CD4-positive, alpha-beta T cell treated with Interleukin-6 for 4 hours (primary cell): ENCODE measurements at regions not wholly inside any gene's neighbourhood (a gene's known extent, or its start where the extent isn't known, plus 50 kb on each side); places are given as distances from the start of the nearest gene placed in this dataset.
"Not testable (repeated sequence)": the region's sequence is repeated elsewhere in the genome, so short reads cannot be mapped to it uniquely, and the experiment has no call there.

ENCODE experiments used
- DNase-seq: peaks from one replicate; pipeline ENCODE4 v3.0.0-alpha.2; 2020; ENCODE audit warnings: mixed read lengths

DNA sequence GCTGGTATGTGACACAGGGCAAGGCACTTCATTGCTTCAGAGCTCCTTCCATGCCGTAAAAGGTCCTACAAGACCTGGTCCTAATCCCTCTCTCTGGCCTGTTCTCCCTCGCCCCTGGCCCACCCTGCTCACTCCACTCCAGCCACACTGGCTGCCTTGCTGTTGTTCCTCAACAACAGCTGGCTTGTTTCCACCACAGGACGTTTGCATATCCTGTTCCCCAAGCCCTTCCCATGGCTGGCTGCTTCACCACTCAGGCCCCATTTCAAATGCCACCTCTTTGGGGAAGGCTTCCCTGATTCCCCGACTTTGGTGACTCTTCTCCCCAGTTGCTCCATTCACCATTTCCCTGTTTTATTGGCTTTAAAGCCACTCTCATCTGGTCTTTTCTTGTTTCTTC lies 129.1 kb upstream of the ALDH3B2 start:
- DNase-seq = not testable (repeated sequence)

DNA sequence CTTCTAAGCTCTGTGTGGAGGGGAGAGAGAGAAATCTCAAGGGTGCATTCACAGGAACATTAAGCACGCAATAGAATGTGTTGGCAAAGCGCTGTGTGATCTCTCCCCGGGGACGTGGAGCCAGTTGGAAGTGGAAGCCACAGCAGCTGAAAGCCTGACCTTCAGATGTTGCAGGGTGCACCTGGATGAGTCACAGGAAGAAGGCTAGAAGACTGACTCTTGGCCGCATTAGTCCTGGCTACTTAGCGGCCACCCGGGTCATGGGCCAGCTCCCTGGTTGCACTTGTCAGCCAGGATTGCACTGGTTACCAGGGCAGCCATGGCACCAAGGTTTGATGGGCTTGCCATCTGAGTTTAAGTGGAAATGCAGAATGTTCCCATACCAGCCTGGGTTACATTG lies 128.6 kb upstream of the ALDH3B2 start:
- DNase-seq = not testable (repeated sequence)

DNA sequence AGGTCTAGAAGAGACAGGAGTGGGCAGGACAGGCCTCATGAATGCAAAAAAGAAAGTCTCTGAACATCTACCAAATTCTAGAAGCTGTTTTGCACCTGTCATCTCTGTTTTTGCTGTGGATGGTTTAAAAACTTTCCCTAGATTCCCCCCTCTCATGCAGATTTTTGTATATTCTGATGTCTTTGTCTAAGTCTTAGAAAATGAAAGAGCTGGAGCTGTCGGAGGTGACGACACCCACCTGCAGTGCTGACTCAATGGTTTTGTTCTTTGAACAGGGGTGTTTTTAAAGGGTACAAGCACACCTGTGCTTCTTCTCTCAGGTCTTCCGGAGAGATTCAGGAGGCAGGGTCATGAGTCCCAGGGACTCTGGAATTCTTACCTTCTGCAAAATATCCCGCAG lies 128.2 kb upstream of the ALDH3B2 start:
- not testable (repeated sequence) for DNase-seq

- DNase-seq = not testable (repeated sequence)
Observed at GRCh38 chr11:67801397-67801796, 127.0 kb upstream of the ALDH3B2 start.

GRCh38 chr11:67800591-67800990 lies 126.2 kb upstream of the ALDH3B2 start:
- not testable (repeated sequence) for DNase-seq

DNA sequence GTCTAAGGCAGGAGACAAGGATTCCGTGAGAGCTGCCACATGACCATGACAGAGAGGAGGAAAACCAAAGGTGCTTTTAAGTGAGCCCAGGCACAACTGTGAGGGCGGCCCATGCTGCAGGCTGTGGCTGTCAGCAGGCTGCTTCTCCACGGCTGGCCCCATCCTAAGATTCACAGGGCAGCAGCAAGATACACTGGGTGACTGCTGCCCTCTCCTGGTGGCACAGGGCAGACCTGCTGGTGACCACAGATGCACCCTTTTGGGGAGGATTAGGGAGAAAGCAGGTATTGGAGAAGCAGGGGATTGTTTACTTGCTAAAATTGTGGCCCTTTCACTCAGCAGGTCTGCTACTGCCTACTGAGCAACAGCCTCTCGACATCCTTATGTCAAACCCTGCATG lies 125.4 kb upstream of the ALDH3B2 start:
- not testable (repeated sequence) for DNase-seq

DNA sequence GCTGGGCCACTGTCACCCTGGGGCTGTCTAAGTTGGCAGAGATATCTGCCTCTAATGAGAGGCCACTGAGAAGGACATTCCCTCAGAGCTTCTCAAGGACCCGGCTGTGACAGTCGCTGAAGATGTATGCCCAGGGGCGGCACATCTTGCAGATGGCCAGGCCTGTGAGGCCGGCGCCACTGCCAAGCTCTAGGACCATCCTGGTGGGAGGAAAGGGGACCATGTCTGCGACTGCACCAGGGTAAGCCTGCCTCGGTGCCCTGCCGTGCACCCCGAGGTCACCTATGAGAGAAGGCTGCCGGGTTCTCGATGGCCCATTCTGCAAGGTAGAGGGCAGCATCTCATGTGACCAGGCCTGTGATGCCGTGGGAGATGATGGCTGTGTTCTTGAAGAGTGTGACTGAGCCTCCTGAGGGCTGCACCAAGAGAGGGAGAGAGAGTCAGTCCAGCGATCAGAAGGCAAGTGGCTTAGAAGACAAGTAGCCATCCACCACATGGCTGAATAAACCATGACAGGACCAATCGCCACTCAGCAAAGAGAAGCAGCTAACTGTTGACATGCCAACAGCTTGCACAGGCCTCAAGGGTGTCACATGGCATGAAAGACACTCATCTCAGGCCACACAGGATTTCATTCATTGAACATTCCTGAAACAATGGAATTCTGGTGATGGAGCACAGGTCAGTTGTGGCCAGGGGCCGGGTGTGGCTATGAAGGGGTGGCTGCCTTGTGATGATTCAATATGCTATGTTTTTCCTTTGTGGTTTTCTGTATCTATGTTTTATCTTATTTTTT lies 123.5 kb upstream of the ALDH3B2 start:
- not testable (repeated sequence) for DNase-seq

DNA sequence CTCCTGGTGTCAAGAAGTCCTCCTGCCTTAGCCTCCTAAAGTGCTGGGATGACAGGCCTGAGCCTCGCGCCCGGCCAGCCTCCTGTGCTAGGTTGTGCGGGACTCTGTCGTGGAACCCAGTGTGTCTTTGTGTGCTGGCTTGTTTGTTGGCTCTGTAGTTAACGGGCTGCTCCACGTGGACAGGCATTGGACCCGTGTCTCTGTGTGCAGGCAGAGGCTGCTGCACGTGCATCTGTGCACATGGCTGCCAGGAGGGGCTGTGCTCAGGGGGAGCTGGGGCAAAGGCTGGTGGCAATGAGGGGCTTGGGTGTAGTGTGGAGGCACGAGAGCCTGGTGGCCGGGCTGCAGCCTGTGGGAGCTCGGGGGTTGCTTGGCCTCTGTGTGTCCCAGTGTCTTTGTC lies 121.3 kb upstream of the ALDH3B2 start:
- DNase-seq = no peak

DNA sequence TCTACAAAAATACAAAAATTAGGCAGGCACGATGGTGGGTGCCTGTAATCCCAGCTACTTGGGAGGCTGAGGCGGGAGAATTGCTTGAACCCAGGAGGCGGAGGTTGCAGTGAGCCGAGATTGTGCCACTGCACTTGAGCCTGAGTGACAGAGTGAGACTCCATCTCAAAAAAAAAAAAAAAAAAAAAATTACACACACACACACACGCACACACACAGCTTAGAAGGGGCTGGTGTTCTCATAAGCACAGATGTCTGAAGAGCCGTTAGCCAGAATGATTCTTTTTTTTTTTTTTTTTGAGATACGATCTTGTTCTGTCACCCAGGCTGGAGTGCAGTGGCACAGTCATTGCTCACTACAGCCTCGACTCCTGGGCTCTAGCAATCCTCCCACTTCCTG lies 119.3 kb upstream of the ALDH3B2 start:
- not testable (repeated sequence) for DNase-seq

GRCh38 chr11:67792273-67792990 lies 118.0 kb upstream of the ALDH3B2 start:
- DNase-seq = not testable (repeated sequence)

DNA sequence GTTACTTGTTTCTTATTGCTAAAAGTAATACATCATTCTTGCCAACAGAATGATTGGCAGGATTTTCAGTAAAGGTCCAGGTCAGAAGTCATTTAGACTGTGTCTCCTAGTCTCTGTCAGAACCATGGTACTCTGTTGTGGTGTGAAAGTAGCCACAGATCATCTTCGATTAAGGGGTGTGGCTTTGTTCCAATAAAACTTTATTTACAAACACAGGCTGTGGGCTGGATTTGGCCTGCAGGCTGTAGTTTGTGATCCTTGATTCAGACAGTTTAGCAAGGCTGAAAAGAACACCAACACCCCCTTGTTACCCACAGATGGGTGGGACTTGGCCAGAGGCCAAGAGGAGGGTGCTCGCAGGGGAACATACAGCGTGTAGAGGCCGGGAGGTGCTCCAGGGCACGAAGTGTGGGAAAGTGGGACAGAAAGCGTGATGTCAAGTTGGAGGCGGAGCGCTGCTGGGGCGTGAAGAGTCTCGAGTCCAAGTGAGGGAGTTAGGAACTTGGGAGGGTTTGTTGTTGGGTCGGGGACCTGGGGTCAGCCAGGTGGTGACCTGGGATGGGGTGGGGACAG lies 117.3 kb upstream of the ALDH3B2 start:
- DNase-seq = not testable (repeated sequence)

DNA sequence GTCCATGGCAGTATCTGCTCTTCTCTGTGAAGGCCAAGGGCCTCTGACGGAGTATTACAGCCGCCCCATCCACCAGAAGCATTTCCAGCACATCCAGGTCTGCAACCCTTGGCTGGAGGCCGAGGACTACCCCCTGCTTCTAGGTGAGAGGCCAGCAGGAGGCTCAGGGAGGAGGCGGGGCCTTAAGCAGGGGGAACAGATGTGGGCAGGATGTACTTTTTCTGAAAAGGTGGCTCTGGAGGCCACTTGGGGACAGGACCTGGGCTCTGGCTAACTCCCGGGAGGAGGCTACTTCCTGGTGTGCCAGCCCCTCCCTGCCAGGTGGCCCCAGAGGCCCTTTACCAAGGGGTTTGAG lies 113.9 kb upstream of the ALDH3B2 start:
- DNase-seq = not testable (repeated sequence)

GRCh38 chr11:67787681-67788340 lies 113.4 kb upstream of the ALDH3B2 start:
- DNase-seq = not testable (repeated sequence)

DNA sequence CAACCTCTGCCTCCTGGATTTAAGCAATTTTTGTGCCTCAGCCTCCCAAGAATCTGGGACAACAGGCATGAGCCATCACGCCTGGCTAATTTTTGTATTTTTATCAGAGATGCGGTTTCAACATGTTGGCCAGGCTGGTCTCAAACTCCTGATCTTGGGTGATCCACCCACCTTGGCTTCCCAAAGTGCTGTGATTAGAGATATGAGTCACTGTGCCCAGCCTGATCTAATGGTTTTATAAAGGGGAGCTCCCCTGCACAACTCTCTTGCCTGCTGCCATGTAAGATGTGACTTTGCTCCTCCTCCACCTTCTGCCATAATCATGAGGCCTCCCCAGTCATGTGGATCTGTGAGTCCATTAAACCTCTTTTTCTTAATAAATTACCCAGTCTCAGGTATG lies 107.5 kb upstream of the ALDH3B2 start:
- DNase-seq = not testable (repeated sequence)

GRCh38 chr11:67781506-67781905 lies 107.1 kb upstream of the ALDH3B2 start:
- not testable (repeated sequence) for DNase-seq

DNA sequence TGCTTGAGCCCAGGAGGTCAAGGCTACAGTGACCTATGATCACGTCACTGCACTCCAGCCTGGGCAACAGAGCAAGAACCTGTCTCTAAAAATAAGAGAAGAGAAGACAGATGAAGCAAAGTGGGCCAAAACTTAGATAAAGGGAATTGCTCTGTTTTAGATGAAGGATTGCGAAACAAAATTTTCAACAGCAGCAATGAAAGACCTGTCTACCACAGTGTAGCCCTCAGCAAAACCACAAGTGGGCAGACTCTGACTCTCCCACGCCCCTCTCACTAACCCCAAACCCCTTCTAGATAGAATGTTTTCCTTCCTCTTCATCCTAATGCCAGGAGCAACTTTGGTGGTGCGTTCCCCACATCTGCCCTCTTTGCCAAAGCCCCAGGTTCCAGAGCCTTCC lies 105.6 kb upstream of the ALDH3B2 start:
- no peak for DNase-seq

DNA sequence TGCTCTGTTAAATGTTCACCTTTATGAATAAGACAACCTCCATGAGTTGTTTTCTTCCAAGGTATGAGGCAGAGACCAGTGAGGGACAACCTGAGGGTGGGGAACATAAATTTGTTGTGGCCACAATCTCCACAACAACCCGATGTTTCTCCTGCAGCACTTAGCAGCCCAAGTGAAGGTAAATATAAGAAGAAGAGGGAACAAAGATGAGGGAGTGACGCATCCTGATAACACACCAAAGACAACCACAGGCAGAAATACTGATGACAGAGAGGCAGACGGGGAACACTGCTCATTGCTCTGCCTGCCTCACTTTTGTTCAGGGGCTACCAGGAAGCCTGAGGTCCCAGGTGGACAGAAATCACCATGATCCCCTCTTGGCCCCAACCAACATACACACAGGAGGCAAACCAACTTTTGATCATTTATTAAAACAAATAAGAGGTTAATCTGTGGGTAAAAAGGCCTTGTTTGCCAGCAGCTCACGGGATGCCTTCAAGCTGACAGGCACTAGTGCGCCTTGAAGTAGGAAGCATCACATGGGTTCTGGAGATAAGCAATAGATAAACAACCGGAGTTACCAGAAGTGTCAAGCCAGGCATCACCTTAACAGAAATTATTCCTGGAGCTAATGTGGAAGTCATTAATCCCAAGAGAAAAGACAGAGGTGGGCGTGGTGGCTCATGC lies 104.9 kb upstream of the ALDH3B2 start:
- DNase-seq = not testable (repeated sequence)

GRCh38 chr11:67776852-67777520 lies 102.6 kb upstream of the ALDH3B2 start:
- DNase-seq = no peak

DNA sequence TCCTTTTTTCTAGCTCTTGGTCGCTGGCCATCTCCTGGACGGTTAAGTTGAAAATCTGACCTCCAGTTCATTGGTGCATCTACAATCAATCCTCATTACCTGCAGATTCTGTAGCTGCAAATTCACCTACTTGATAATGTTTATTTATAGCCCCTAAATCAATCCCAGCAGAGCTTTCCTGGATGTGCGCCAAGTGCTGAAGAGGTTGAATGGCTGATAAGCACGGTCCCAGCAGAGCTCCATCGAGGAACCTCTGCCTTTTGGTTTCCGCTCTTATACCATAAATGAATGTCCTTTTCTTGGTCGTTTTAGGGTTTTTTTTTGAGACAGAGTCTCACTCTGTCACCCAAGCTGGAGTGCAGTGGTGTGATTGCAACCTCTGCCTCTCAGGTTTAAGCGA lies 99.8 kb upstream of the ALDH3B2 start:
- DNase-seq = not testable (repeated sequence)

DNA sequence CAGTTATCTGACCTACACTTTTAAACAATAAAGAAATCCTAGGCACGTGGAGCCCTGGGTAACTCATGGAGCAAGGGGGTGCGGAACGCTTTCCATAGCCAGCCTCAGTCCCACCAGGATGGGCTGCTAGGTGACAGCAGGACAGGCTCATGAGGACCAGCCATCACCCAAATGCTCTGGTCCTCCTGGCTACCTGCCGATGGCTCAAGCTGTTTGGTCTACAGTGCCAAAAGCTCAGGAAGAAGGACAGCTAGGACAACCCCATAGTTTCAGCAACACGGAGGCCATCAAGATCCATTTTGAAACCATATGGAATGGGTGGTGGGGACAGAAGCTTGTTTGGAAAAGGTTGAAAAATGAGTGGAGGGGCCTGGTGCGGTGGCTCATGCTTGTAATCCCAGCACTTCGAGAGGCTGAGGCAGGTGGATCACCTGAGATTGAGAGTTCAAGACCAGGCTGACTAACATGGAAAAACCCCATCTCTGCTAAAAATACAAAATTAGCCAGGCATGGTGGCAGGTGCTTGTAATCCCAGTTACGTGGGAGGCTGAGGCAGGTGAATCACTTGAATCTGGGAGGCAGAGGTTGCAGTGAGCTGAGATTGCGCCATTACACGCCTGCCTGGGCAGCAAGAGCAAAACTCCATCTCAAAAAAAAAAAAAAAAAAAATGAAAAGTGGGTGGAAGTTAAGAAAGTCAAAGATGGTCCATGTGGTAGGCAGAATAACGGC lies 93.7 kb upstream of the ALDH3B2 start:
- not testable (repeated sequence) for DNase-seq

DNA sequence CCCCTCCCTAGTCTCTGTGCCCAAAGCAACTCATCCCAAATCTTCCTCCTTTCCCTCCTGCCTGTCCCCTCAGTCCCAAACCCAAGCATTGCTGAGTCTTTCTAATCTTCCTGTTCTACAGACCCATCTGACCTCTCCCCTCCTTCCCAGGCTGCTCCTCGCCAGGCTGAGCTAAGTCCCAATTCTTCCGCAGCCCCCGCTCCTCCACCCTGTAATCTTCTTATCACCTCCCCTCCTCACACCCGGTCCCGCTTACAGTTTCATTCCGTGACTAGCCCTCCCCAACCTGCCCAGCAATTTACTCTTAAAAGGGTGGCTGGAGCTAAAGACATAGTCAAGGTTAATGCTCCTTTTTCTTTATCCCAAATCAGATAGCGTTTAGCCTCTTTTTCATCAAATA lies 86.8 kb upstream of the ALDH3B2 start:
- DNase-seq = not testable (repeated sequence)
